ENCODE measurements at regions not wholly inside any gene's neighbourhood (a gene's known extent, or its start where the extent isn't known, plus 50 kb on each side); places are given as distances from the start of the nearest gene placed in this dataset.

DNA sequence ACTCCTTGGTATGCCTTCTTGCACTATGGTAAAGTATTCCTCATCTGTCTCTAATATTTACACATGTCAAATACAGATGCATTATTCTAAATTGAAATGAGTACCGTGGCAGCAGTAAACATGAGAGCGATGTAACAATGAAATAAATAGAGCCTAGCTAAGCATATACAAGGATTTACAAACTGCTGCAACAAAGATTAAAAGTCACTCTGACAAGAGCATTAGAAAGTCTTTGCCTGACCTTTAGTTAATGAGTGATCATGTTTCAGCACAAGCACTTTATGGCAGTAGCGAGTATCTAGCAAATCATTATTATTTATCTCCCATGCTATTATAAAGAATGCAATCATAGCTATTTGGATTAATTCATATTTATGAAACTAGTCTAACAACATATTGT, 547.0 kb upstream of the NDST4 start:
- DNase-seq (ENCODE audit: low spot score in 2 of 2) = no peak
- no peak for TF ChIP-seq POLR2A (IDR thresholded peaks at IDR 0.05)
- TF ChIP-seq CTCF (IDR thresholded peaks at IDR 0.05) = no peak
- TF ChIP-seq EP300 (IDR thresholded peaks at IDR 0.05) = no peak
- no peaks in the 10 kb centered on the region for H3K27me3 ChIP-seq
- no peaks in the 10 kb centered on the region for H3K4me1 ChIP-seq
- WGBS, 2 donors = 57 to 67% methylated on average over 3 of the region's 3 CpGs
- no peak overlapping the region for H3K4me3 ChIP-seq
- no peaks in the 10 kb centered on the region for H3K9me3 ChIP-seq
- no peak overlapping the region for H3K27ac ChIP-seq
- no peaks in the 10 kb centered on the region for H3K36me3 ChIP-seq

- Histone ChIP-seq H3K4me1 (no peaks in the 10 kb centered on the region), H3K27me3 (no peaks in the 10 kb centered on the region), H3K9me3 (no peaks in the 10 kb centered on the region), H3K36me3 (no peaks in the 10 kb centered on the region), H3K27ac (no peak overlapping the region), H3K4me3 (no peak overlapping the region)
- WGBS, 2 donors = 66 to 73% methylated on average over 4 of the region's 4 CpGs
- no peak for DNase-seq (ENCODE audit: low spot score in 2 of 2)
- TF ChIP-seq EP300 (IDR thresholded peaks at IDR 0.05) (no peak), POLR2A (IDR thresholded peaks at IDR 0.05) (no peak), CTCF (IDR thresholded peaks at IDR 0.05) (no peak)
Observed at GRCh38 chr4:115657991-115658650, 544.7 kb upstream of the NDST4 start.

DNA sequence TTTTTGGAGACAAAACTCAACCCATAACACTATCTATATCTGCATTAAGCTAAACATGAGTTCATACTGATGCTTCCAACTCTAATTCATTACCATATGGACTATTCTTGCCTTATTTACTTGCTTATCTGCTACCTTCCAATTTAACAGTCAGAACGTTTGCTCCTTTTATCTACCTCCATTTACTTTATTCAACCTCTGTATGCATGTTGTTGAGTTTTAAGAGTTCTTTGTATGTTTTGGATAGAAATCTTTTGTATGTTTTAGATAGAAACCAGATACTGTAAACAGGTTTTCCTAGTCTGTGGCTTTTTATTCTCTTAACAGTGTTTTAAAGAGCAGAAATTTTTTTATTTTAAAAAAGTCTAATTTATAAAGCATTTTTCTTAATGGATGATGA, 542.2 kb upstream of the NDST4 start:
- Histone ChIP-seq H3K36me3 (no peaks in the 10 kb centered on the region), H3K27ac (no peak overlapping the region), H3K4me3 (no peak overlapping the region), H3K27me3 (no peaks in the 10 kb centered on the region), H3K4me1 (no peaks in the 10 kb centered on the region), H3K9me3 (no peaks in the 10 kb centered on the region)
- DNase-seq (ENCODE audit: low spot score in 2 of 2) = no peak
- WGBS, 2 donors = 71 to 72% methylated on average over 1 of the region's 1 CpG
- no peak for TF ChIP-seq CTCF (IDR thresholded peaks at IDR 0.05)
- TF ChIP-seq EP300 (IDR thresholded peaks at IDR 0.05) = no peak
- no peak for TF ChIP-seq POLR2A (IDR thresholded peaks at IDR 0.05)

GRCh38 chr4:115648786-115649185, 535.4 kb upstream of the NDST4 start:
- H3K4me1 ChIP-seq = no peaks in the 10 kb centered on the region

DNA sequence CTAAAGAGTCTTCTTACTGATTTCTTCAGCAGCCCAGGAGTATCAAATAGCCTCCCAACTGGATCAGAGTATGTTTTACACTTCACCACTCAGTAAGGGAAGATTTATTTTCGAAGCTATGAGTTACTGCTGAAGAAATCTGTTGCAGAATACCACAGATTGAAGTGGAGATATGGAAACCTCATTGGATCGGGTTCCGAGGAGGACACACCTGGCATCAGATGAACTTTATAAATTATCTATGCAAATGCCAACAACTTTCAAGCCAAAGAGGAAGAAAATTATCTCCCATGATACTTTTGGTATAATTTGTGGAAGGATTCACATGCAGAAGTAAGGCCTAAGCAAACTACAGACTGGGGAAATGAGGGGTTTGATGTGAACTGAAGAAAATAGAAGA, 515.9 kb upstream of the NDST4 start:
- Histone ChIP-seq H3K9me3 (no peaks in the 10 kb centered on the region), H3K27me3 (no peaks in the 10 kb centered on the region), H3K27ac (no peak overlapping the region), H3K36me3 (no peaks in the 10 kb centered on the region), H3K4me1 (no peaks in the 10 kb centered on the region), H3K4me3 (no peak overlapping the region)
- no peak for TF ChIP-seq CTCF (IDR thresholded peaks at IDR 0.05)
- no peak for TF ChIP-seq EP300 (IDR thresholded peaks at IDR 0.05)
- no peak for DNase-seq (ENCODE audit: low spot score in 2 of 2)
- WGBS, 2 donors = 77 to 78% methylated on average over 3 of the region's 3 CpGs

More at GRCh38 chr4:115648786-115649185, 535.4 kb upstream of the NDST4 start:
- TF ChIP-seq EP300 (IDR thresholded peaks at IDR 0.05) (no peak), POLR2A (IDR thresholded peaks at IDR 0.05) (no peak), CTCF (IDR thresholded peaks at IDR 0.05) (no peak)
- no peaks in the 10 kb centered on the region for H3K36me3 ChIP-seq
- no peaks in the 10 kb centered on the region for H3K9me3 ChIP-seq
- no peak overlapping the region for H3K27ac ChIP-seq
- no peak for DNase-seq (ENCODE audit: low spot score in 2 of 2)
- H3K27me3 ChIP-seq = no peaks in the 10 kb centered on the region
- H3K4me3 ChIP-seq = no peak overlapping the region
- 59 to 78% methylated on average over 1 of the region's 1 CpG for WGBS, 2 donors

All from tibial nerve (tissue), 4 donors.